GM21529 (cell line): ENCODE measurements at regions not wholly inside any gene's neighbourhood (a gene's known extent, or its start where the extent isn't known, plus 50 kb on each side); places are given as distances from the start of the nearest gene placed in this dataset.
"Not testable (repeated sequence)": the region's sequence is repeated elsewhere in the genome, so short reads cannot be mapped to it uniquely, and the experiment has no call there.

ENCODE experiments used
- ATAC-seq: cut with Tn5 transposase; IDR thresholded peaks from one replicate; pipeline ENCODE4 v1.9.1; 2021; ENCODE audit not compliant: unreplicated experiment

GRCh38 chr16:13336907-13337881, 435.8 kb downstream of the SHISA9 start:
- not testable (repeated sequence) for ATAC-seq

- no peak for ATAC-seq
Observed at GRCh38 chr16:13338044-13338443, 436.6 kb downstream of the SHISA9 start.

DNA sequence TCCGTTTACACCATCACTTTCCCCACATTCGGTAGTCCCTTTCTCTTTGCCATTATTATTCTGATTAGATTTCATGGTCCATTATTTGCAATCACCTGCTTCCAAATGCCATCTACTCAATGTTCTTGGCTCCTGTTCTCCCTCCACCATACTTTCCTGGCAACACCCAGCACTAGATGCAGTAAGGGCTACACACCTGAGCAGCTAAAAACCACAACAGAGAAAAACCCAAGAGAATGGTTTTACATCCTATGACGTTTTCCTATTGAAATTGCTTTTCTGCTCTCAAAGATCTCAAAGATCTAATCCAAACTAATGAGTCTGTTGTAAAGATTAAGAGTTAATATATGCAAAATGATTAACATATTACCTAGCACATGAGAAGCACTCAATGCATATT, 441.3 kb downstream of the SHISA9 start:
- no peak for ATAC-seq

DNA sequence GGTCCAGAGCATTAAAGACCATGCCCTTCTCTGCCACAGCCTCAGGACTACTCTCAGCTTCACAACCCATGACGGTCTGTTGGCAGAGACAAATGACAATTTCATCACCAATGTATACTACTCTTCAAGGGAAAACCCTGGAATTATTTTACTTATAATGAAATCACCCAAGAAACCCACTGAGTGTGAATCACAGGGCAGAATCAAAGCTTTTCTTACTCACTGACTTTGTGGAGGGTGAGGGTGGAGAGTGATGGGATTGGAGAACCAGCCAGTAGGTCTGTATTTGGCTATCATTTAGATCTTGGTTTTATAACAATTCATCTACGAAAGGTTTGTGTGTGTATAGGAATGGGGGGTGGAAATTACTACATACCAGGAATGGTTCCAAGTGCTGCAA, 442.6 kb downstream of the SHISA9 start:
- ATAC-seq: no peak

DNA sequence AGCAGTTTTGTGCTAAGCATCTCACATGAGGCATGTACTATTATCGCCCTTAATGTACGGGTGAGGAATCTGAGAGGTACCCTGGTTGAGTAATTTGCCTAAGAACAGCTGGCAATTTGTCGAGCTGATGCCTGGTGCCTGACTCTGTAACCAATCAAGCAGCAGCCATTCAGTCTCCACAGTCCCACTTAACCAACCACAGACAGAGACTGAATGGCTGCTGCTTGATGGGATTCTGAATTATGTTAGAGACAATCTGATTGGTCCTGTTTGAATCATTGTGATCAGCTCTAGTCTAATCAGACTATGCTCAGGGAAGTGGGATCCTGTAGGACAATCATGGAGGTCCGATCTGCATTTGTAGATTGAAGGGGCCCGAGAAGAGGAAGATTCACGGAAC, 447.0 kb downstream of the SHISA9 start:
- ATAC-seq: no peak

GRCh38 chr16:13350000-13350399, 448.6 kb downstream of the SHISA9 start:
- no peak for ATAC-seq

DNA sequence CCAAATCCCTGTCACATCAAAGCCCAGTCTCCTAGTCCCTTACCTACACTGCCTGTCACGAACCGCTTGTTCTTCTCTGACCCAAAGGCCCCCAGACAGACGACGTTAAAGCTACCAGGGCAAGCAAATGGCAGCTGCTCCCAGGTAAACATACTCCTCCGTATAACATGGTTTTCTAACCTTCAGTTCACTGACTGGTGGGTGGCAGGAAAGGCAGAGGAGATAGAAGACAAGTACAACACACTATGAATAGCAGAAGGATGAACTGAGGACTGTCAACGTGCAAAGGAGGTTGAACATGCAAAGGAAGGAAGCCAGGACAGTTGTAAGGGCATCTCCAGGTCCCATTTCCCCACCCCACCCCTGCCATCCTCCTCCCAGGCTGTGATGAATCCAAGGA, 449.8 kb downstream of the SHISA9 start:
- ATAC-seq: no peak

DNA sequence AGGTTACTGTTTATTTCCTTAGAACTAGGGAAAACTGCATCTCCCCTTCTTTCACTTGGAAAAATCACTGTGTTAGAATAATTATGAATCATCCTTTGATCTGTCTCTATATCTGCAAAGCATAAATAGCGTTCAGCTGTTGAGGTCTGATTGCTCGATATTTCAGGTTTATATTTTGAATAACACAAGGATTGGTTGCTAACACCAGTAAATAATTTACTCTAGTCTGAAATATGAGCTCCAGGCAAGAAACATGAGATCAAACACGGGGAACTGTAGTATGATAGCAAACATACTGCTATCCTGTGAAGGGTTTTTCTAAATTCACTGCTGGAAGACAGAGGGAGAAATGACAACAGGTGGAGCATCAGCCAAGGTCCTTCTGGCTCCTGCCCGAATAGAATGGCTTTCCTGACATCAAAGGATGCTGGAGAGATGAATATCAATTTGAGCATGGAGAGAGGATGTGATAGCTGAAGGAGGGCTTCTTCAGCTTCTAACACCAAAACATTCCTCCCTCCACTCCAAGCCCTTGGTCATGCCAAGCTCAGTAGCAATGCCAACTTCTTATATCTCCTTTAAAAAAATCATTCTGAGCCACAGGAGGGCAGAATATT, 450.3 kb downstream of the SHISA9 start:
- ATAC-seq: no peak

GRCh38 chr16:13352796-13353195, 451.4 kb downstream of the SHISA9 start:
- ATAC-seq: not testable (repeated sequence)

DNA sequence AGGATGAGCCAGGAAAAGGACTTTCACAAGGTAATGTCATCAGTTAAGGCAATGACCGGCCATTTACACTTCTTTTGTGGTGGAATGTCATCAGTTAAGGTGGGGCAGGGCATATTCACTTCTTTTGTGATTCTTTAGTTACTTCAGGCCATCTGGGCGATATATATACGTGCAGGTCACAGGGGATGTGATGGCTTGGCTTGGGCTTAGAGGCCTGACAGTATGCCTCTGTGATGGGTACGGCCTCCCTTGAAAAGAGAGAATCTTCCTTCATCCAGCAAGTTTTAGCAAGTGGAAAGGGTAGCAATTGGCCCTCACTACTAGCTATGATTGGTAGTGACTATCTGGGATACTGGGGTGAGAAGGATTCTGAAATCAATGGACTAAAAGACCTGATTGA, 456.4 kb downstream of the SHISA9 start:
- ATAC-seq: not testable (repeated sequence)

DNA sequence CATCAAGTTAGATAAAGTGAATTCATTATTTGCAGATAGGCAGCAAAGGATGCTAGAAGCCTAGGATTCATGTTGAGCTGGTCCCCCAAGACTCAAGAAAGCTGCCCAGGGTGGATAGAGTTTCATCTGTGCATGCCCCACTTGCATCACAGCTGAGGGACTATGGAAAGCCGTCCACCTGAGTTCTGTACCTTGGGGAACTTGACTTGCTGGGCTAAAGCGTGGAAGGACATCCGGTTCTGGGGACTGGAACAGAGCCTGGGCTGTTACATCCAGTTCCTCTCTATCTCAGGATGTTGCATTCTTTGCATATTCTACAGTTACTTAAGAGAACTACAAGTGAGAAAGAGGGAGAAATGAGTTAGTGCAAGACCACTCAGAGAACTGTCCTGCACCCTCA, 458.4 kb downstream of the SHISA9 start:
- ATAC-seq: no peak

- no peak for ATAC-seq
Observed at GRCh38 chr16:13372421-13372820, 471.0 kb downstream of the SHISA9 start.

GRCh38 chr16:13376174-13376573, 474.8 kb downstream of the SHISA9 start:
- ATAC-seq: no peak

- ATAC-seq: no peak
Observed at GRCh38 chr16:13377143-13377542, 475.7 kb downstream of the SHISA9 start.

DNA sequence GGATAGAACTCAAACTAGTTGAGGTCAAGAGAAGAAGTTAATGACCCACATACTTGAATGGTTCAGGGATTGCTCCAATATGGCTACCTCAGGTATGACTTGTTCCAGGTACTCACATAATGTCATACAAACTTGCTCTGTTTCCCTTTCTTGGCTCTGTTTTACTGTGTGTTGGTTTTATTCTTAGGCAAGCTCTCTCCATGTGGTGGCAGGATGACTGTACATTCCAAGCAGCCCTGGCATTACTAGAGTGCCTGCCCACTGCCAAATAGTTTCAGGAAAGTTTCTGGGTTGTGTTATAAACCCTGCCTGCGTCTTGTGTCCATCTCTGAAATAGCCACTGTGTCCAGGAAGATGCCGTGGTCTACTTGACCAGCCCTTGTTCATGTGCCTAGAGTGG, 476.8 kb downstream of the SHISA9 start:
- no peak for ATAC-seq

DNA sequence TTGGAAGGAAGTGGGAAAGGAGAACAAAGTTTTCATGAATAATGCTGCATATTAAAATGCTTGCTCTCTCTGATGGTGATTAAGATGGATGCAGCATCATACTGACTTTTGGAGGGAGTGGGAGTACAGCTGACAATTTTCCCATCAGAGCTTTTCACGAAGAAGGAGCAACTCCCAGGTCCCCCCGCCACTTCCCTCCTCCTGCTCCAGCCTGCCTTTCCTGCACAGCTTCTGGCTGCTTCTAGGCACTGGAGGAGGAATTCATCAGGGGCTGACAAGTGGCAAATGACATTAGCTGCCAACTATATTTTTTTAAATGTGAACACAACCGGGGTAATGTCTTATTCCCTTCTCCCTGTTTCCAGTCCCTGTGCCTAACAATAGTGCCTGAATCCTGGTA, 477.9 kb downstream of the SHISA9 start:
- ATAC-seq: no peak

DNA sequence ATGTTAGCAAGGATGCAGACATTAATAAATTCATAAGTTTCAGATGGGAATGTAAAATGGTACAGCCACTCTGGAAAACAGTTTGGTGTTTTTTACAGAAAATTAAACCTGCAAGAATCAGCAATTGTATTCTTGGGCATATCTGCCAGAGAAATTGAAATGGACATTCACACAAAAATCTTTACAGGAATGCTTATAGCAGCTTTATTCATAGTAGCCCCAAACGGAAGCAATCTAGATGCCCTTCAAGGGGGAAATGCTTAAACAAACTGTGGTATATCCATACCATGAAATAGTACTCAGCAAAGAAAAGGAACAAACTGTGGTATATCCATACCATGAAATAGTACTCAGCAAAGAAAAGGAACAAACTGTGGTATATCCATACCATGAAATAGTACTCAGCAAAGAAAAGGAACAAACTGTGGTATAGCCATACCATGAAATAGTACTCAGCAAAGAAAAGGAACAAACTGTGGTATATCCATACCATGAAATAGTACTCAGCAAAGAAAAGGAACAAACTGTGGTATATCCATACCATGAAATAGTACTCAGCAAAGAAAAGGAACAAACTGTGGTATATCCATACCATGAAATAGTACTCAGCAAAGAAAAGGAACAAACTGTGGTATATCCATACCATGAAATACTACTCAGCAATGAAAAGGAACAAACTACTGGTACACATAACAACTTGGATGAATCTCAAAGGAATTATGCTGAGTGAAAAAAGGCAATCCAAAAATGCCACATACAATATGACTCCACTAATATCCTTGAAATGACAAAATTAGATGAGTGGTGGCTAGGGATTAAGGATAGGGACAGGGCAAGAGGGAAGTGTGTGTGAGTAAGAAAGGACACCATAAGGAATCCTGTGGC, 484.0 kb downstream of the SHISA9 start:
- ATAC-seq: not testable (repeated sequence)

- ATAC-seq: peak; percentile 77
Observed at GRCh38 chr16:13390093-13390985, 488.9 kb downstream of the SHISA9 start.

GRCh38 chr16:13390986-13391305, 489.5 kb downstream of the SHISA9 start:
- ATAC-seq: no peak

DNA sequence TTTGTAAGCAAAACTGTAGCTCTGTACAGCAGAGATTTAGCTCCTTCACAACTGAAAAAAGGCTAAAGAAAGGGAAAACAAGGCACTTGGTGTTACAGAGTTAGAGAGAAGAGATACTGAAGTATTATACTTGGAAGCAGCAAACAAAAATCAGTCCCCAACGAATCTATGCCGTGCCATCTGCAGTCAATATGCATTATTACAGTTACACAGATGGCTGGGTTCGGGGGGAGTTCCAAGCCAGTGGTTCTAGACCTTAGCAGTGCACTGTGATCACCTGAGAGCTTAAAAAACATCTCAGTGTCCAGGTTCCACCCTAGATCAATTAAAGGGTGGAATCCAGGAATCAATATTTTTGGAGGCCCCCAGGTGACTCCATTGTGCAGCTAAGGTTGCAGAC, 489.9 kb downstream of the SHISA9 start:
- no peak for ATAC-seq
